ENCODE measurements at regions not wholly inside any gene's neighbourhood (a gene's known extent, or its start where the extent isn't known, plus 50 kb on each side); places are given as distances from the start of the nearest gene placed in this dataset.

- no peak for TF ChIP-seq CTCF (IDR thresholded peaks at IDR 0.05 in 2 of 3, conservative IDR thresholded peaks at IDR 0.05 in 1 of 3; ENCODE audit: control insufficient read depth in 2 of 3, extremely low read depth in 1 of 3, insufficient read depth in 1 of 3, low read depth in 3 of 3, low read length in 3 of 3)
- no peak for TF ChIP-seq POLR2AphosphoS5 (IDR thresholded peaks at IDR 0.05; ENCODE audit: low read length)
- TF ChIP-seq SP1 (IDR thresholded peaks at IDR 0.05; ENCODE audit: low read depth, low read length) = no peak
- TF ChIP-seq EP300 (IDR thresholded peaks at IDR 0.05; ENCODE audit: borderline replicate concordance in 1 of 2, control insufficient read depth in 1 of 2, low read depth in 2 of 2, low read length in 2 of 2) = no peak
- TF ChIP-seq TAF1 (IDR thresholded peaks at IDR 0.05; ENCODE audit: borderline replicate concordance, low read depth, low read length) = no peak
- no peak for TF ChIP-seq KDM1A (IDR thresholded peaks at IDR 0.05; ENCODE audit: borderline replicate concordance)
- no peak for TF ChIP-seq CEBPB (IDR thresholded peaks at IDR 0.05; ENCODE audit: borderline replicate concordance in 1 of 2, low read depth in 2 of 2, low read length in 2 of 2)
- TF ChIP-seq NR2C1 (IDR thresholded peaks at IDR 0.05) = no peak
- TF ChIP-seq ATF3 (IDR thresholded peaks at IDR 0.05; ENCODE audit: borderline replicate concordance, extremely low read depth, low read depth, low read length) = no peak
- no peak for TF ChIP-seq RCOR1 (conservative IDR thresholded peaks at IDR 0.05; ENCODE audit: low read depth, low read length)
- TF ChIP-seq POLR2A (IDR thresholded peaks at IDR 0.05; ENCODE audit: low read depth, low read length) = no peak
- TF ChIP-seq SMARCA5 (IDR thresholded peaks at IDR 0.05) = no peak
- TF ChIP-seq ZBTB33 (IDR thresholded peaks at IDR 0.05) = no peak
- TF ChIP-seq CBX3 (IDR thresholded peaks at IDR 0.05; ENCODE audit: borderline replicate concordance, low read depth) = no peak
These were observed 417.0 kb upstream of the CNTN6 start for GRCh38 chr3:675846-676245.

All from GM12878 (cell line).